HEK293T (cell line): ENCODE measurements at regions not wholly inside any gene's neighbourhood (a gene's known extent, or its start where the extent isn't known, plus 50 kb on each side); places are given as distances from the start of the nearest gene placed in this dataset.
A peak's percentile ranks its signal among the peaks of the same experiment; 100 is the strongest.

ENCODE experiments used
- CTCF ChIA-PET: fragments of 350-600 bp; formaldehyde crosslinking; extraction: SDS; loops from one replicate; lab custom pipeline; 2021; ENCODE audit warnings: antibody characterized with exemption, inconsistent platforms; lab: Yijun Ruan, JAX
- POLR2A ChIA-PET: fragments of 350-600 bp; formaldehyde crosslinking; extraction: SDS; loops from one replicate; lab custom pipeline; 2020; ENCODE audit warnings: antibody characterized with exemption, inconsistent platforms; lab: Yijun Ruan, JAX
- DNase-seq: peaks from one replicate; pipeline ENCODE4 v3.0.0; 2012; ENCODE audit warnings: mixed read lengths; ENCODE audit errors: extremely low spot score
- ARNT ChIP-seq: fragments of 450-650 bp; IDR thresholded peaks from 2 replicates; pipeline ENCODE4 v1.6.1; 2017; ENCODE audit warnings: mild to moderate bottlenecking
- BHLHE40 ChIP-seq: fragments of 450-650 bp; IDR thresholded peaks from 2 replicates; pipeline ENCODE4 v1.6.1; 2016; ENCODE audit warnings: mild to moderate bottlenecking, moderate library complexity, borderline replicate concordance
- CTBP1 ChIP-seq: fragments of 450-650 bp; IDR thresholded peaks from 2 replicates; pipeline ENCODE4 v1.6.1; 2016; ENCODE audit warnings: borderline replicate concordance
- ELF4 ChIP-seq: fragments of 450-650 bp; IDR thresholded peaks from 2 replicates; pipeline ENCODE4 v1.6.1; 2017; ENCODE audit warnings: antibody characterized with exemption
- FOXA1 ChIP-seq: fragments of 450-650 bp; IDR thresholded peaks from 2 replicates; pipeline ENCODE4 v1.6.1; 2016; ENCODE audit warnings: mild to moderate bottlenecking
- FOXK2 ChIP-seq: fragments of 450-650 bp; IDR thresholded peaks from 2 replicates; pipeline ENCODE4 v1.6.1; 2016; ENCODE audit warnings: mild to moderate bottlenecking
- FOXM1 ChIP-seq: fragments of 450-650 bp; IDR thresholded peaks from 2 replicates; pipeline ENCODE4 v1.6.1; 2017; ENCODE audit warnings: mild to moderate bottlenecking, borderline replicate concordance
- HDGF ChIP-seq: fragments of 450-650 bp; IDR thresholded peaks from 2 replicates; pipeline ENCODE4 v1.6.1; 2017; ENCODE audit warnings: antibody characterized with exemption, borderline replicate concordance
- L3MBTL2 ChIP-seq: fragments of 450-650 bp; conservative IDR thresholded peaks from 2 replicates; pipeline ENCODE4 v1.6.1; 2016; ENCODE audit warnings: mild to moderate bottlenecking
- LEF1 ChIP-seq: fragments of 450-650 bp; IDR thresholded peaks from 2 replicates; pipeline ENCODE4 v1.6.1; 2017; ENCODE audit warnings: mild to moderate bottlenecking, borderline replicate concordance
- NFRKB ChIP-seq: fragments of 450-650 bp; IDR thresholded peaks from 2 replicates; pipeline ENCODE4 v1.6.1; 2016; ENCODE audit warnings: mild to moderate bottlenecking, moderate library complexity
- SP1 ChIP-seq: fragments of 450-650 bp; IDR thresholded peaks from 2 replicates; pipeline ENCODE4 v1.6.1; 2017
- SUZ12 ChIP-seq: fragments of 450-650 bp; IDR thresholded peaks from 2 replicates; pipeline ENCODE4 v1.6.1; 2016; ENCODE audit warnings: mild to moderate bottlenecking
- TARDBP ChIP-seq: fragments of 450-650 bp; IDR thresholded peaks from 2 replicates; pipeline ENCODE4 v1.6.1; 2016
- ZNF384 ChIP-seq: fragments of 450-650 bp; IDR thresholded peaks from 2 replicates; pipeline ENCODE4 v1.6.1; 2016
- TF ChIP-seq, protein P1 (sequence below): fragments of 450-650 bp; IDR thresholded peaks from 2 replicates; pipeline ENCODE4 v1.6.1; 2016

DNA sequence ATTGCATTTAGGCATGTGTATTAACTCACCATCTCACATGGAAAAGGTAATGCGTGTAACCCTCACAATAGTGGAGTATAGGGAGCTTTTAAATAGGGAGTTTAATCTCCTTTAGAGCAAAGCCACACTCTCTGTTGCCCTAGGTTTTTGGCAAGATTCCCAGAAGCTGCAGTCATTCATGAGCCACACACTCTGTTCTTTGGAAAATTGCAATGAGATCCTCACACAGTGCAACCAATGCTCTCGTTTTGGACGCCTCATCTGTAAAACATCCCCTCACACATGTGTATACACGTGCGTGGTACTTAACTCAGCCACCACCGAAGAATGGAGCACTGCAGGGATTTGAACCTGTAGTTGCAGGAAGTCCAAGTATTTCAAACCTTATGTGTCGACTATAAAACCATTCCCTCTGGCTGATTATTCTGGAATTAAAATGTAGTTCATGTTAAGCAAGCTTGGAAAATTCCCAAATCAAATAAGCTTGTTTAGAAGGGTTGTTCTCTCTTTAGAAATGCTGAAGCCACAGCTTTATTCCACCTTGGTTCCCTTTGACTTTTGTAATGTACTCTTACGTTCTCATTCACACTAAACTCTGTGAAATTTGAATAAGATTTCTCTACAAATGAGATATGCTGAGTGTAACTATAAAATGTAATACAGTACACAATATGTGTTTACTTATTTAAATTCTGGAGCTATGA is 489.8 kb upstream of the MANEA start:
- CTCF ChIA-PET = interaction anchor here (0.7 to 1.1 kb wide), 2 partner anchors 451 to 1657 kb away, joined by 3 to 5 read pairs; no protein-coding TSS in a partner anchor
- DNase-seq = peak; percentile 14
- POLR2A ChIA-PET = no interaction called here
- peak; percentile 76 for TF ChIP-seq L3MBTL2
- TF ChIP-seq FOXM1 = no peak

DNA sequence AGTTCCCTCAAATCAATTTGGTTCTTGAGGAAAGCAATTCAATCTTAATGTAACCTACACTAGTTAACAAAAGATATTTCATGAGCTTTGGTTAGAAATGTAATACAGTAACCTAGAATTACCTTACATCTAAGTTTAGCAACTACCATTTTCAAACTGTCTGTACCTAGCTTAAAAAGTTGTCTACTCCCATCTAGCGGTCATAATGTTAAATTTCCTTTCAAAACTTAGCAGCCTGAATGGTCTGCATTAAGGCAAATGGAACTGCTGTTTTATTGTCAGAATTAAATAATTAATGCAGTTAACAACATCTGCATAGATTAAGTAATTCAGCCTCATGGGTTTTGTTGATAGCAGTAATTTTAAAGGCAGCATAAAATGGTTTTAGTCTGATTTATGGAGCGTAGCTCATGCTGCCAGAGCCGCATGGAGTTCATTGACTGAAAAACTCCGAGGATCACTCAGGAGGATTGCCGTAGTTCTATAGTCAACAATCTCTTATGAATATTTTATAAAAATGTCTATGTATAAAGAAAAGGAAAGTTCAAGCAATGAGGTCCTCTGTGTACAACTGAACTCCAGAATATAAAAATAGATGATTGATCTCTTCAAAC is 485.4 kb upstream of the MANEA start:
- ChIA-PET CTCF (interaction anchor here (0.7 to 2.9 kb wide), 3 partner anchors 9 to 773 kb away, joined by 3 to 8 read pairs (median 4); no protein-coding TSS in a partner anchor), POLR2A (no interaction called here)
- DNase-seq = peak; percentile 11
- TF ChIP-seq, protein P1, sequence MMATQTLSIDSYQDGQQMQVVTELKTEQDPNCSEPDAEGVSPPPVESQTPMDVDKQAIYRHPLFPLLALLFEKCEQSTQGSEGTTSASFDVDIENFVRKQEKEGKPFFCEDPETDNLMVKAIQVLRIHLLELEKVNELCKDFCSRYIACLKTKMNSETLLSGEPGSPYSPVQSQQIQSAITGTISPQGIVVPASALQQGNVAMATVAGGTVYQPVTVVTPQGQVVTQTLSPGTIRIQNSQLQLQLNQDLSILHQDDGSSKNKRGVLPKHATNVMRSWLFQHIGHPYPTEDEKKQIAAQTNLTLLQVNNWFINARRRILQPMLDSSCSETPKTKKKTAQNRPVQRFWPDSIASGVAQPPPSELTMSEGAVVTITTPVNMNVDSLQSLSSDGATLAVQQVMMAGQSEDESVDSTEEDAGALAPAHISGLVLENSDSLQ = no peak
- TF ChIP-seq L3MBTL2 = 0 out of 2 replicates have a peak, but pooled peaks have one; percentile 11

DNA sequence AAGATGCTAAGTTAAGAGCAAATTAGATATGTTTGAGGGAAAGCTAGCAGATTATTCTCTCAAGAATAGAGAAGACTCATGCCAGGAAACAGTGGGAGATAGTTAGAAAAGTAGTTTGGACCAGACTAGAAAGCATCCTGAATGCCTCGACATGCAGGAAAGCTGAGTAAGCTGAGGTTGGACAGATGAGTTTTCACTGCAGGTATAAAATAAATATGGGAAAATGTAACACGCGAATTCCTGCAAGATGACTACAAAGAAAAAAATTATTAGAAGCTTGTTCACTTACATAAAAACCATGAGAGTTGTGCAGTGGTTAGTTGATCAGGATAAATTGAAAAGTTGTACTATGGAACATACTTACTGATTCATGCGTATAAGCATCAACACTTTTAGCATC is 484.2 kb upstream of the MANEA start:
- TF ChIP-seq FOXK2 (no peak), LEF1 (no peak), SP1 (no peak), SUZ12 (no peak), BHLHE40 (no peak), ARNT (no peak), FOXA1 (no peak), L3MBTL2 (no peak), NFRKB (no peak), CTBP1 (no peak), TARDBP (no peak)
- TF ChIP-seq, protein P1 = no peak
- ChIA-PET CTCF (interaction anchor here (2.9 kb wide), 1 partner anchor 457 kb away, joined by 8 read pairs; no protein-coding TSS in a partner anchor), POLR2A (no interaction called here)
- DNase-seq = no peak

DNA sequence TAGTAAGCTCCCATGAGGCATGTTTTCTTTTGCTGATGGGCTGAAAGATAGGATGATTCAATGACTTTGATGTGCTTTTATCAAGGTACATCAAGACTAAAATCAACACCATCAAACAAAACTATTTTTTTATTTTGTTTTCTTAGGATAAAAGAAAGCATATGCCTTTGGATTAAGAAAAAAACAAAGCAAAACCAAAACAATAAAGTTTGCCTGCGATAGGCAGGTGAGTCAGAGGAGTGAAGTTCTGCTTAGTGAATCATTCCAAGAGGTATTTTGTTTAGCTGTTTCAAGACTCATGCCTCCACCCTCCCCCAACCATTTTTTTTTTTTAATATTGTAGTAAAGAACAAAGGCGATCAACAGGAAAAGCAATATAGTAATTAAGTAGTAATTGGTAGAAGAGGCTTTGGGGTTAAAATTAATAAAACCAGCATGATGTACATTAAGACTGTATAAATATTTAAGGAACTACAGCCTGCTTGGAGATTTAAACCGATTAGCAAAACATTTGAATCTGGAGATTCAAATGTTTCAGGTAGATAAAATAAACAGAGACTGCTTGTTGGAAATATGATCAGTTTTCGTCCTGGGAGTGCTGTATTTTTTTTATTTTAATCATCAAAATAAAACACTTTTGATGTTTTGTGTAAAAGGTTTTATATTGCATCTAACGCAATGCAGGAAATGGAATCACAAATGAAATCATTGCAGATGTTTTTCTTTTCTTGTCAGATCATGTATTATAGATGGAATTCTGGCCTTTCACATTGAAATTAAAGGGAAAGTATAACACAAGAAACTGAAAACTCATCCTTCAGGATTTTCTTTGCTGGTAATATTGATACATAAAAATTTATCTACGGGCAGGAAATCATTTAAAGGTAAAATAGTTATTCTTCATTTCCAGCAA is 482.3 kb upstream of the MANEA start:
- ChIA-PET CTCF (no interaction called here), POLR2A (no interaction called here)
- TF ChIP-seq ZNF384 = peak; percentile 32; the same call in 1 of the 2 replicates
- no peak for TF ChIP-seq CTBP1
- no peak for DNase-seq

DNA sequence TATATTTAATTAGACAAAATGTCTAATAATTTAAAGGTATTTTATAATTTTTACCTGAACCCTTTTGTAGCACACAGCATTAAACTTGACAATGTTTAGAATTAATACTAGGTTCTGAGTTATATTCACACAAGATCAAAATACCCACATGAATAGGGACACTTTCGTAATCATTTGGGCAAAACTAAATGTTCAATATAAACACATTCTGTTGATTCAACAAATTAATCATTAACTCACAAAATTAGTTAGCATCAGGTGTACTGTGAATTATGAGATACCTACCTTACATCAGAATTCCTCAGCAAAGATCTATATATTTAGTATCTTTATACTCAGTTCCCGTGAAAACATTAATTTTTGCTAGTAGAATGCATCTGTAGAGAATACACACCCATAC is 481.5 kb upstream of the MANEA start:
- no peak for DNase-seq
- POLR2A ChIA-PET = no interaction called here
- CTCF ChIA-PET = no interaction called here
- TF ChIP-seq SUZ12 (no peak), HDGF (no peak), LEF1 (no peak), FOXM1 (no peak), ARNT (no peak), NFRKB (no peak), L3MBTL2 (no peak), FOXK2 (no peak), TARDBP (no peak), FOXA1 (no peak), SP1 (no peak), ZNF384 (no peak), ELF4 (no peak), BHLHE40 (no peak), CTBP1 (no peak)

DNA sequence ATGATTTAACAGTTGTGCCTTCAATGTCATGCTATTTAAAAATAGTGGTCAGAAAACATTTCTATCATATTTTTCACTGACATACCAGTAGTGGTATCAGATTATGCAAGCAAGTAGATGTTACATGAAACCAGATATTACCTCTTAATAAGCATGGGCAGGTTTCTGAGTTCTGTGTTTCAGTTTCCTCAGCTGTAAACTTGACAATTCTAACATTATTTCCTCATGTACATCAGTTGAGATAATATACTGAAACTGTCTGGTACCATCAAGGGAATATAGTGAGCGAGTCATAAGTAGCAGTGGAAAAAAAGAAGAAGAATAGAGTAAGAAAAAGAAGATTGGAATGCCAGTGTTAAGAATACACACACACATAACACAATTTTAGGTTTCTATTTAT is 477.9 kb upstream of the MANEA start:
- TF ChIP-seq FOXA1 (no peak), TARDBP (no peak), HDGF (no peak), NFRKB (no peak), L3MBTL2 (no peak), SP1 (no peak), FOXM1 (no peak), ZNF384 (no peak), ELF4 (no peak), FOXK2 (no peak), BHLHE40 (no peak), SUZ12 (no peak), ARNT (no peak)
- TF ChIP-seq, protein P1 = no peak
- ChIA-PET POLR2A (no interaction called here), CTCF (no interaction called here)
- no peak for DNase-seq
